ENCODE measurements at regions not wholly inside any gene's neighbourhood (a gene's known extent, or its start where the extent isn't known, plus 50 kb on each side); places are given as distances from the start of the nearest gene placed in this dataset.
A peak's percentile ranks its signal among the peaks of the same experiment; 100 is the strongest.

DNA sequence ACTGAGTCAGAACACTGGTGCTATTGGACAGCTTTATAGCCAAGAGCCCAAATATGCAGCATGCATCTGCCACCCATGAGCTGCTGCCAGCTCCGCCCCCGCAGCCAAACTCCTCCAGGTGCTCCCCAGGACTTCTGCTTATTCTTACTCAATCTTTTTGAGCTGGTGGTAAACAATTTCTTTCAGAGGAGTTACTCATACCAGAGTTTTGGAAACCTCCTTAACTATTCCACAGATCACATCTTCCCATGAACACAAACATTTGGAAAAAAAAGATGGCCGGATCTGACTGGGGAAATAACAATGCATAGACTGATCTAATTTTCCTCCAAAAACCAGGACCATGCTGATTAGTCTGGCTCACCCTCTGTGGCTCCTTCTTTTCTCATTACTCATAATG, 399.9 kb downstream of the GPM6A start:
- no peak for DNase-seq (ENCODE audit: extremely low read depth, low read depth)

DNA sequence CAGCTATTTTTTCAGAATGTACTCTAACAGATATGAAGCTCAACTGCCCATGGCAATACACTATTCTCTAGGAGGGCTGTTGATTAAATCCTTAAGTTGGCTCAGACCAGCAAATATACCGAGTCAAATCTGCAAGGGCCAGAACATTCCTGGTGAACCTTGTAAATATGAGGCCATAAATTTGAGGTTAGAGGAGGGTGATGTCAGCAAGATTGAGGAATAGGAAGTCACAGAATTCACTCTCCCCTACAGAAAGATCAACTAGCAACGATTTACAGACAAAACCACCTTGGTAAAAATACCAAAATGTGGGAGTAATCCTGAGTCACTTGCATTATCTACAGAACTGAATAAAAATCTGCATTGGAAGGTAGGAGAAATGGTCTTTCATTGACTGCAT, 399.3 kb downstream of the GPM6A start:
- TF ChIP-seq, protein P1, sequence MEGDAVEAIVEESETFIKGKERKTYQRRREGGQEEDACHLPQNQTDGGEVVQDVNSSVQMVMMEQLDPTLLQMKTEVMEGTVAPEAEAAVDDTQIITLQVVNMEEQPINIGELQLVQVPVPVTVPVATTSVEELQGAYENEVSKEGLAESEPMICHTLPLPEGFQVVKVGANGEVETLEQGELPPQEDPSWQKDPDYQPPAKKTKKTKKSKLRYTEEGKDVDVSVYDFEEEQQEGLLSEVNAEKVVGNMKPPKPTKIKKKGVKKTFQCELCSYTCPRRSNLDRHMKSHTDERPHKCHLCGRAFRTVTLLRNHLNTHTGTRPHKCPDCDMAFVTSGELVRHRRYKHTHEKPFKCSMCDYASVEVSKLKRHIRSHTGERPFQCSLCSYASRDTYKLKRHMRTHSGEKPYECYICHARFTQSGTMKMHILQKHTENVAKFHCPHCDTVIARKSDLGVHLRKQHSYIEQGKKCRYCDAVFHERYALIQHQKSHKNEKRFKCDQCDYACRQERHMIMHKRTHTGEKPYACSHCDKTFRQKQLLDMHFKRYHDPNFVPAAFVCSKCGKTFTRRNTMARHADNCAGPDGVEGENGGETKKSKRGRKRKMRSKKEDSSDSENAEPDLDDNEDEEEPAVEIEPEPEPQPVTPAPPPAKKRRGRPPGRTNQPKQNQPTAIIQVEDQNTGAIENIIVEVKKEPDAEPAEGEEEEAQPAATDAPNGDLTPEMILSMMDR (IDR thresholded peaks at IDR 0.05; ENCODE audit: low read depth, low read length) = no peak
- DNase-seq (ENCODE audit: extremely low read depth, low read depth) = no peak

More for the DNA sequence above, 399.9 kb downstream of the GPM6A start:
- TF ChIP-seq, protein P1 (IDR thresholded peaks at IDR 0.05; ENCODE audit: low read depth, low read length) = no peak

DNA sequence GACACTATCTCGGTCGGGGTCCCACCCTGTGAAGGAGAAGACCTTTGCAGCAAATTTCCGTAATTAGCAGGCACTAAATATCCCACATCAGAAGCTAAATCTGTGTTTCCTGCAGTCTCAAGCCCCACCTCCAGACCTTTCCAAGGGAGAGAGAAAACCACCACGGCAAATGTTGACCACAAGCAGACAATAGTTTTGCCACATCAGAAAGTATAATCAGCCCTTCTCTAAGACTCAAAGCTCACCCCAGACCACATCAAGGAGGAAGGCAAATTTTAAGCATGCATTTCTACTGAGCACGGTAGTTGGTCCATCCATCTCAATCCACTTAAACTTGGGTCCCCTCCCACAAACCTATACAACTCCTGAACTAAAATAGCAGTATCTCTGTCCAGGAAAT, 398.5 kb downstream of the GPM6A start:
- TF ChIP-seq, protein P1 (IDR thresholded peaks at IDR 0.05; ENCODE audit: low read depth, low read length) = no peak
- DNase-seq (ENCODE audit: extremely low read depth, low read depth) = no peak

DNA sequence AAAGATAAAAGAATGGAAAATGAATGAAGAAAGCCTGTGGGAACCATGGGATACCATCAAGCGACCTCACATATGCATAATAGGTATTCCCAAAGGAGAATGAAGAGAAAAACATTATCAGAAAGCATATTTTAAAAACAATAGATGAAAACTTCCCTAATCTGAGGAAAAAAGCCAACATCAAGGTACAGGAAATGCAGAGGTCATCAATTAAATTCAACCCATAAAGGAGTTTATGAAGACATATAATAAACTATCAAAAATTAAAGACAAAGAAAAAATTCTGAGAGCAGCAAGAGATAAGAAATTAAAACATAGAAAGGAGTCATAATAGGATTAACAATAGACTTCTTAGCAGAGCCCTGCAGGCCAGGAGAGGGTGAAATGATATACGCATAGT, 397.5 kb downstream of the GPM6A start:
- DNase-seq (ENCODE audit: extremely low read depth, low read depth) = no peak
- TF ChIP-seq, protein P1 (IDR thresholded peaks at IDR 0.05; ENCODE audit: low read depth, low read length) = no peak

DNA sequence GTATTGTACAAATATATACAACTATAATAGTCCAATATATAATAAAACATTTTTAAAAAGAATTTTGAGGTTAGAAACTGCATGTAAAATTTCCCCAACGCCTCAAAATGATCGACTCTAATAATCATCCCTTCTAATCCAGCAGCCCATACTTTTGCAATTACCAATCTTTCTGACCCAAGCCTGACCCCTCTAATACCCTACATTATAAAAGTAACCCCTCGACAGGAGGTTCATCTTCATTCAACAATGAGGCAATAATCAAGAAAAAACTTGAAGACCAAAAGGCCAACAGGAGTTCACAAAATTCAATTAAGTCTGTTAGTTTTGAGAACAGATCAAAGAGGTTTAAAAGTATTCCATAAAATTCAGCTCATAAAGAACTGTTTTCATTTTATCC, 393.5 kb downstream of the GPM6A start:
- DNase-seq (ENCODE audit: extremely low read depth, low read depth) = no peak
- TF ChIP-seq, protein P1 (IDR thresholded peaks at IDR 0.05; ENCODE audit: low read depth, low read length) = no peak

DNA sequence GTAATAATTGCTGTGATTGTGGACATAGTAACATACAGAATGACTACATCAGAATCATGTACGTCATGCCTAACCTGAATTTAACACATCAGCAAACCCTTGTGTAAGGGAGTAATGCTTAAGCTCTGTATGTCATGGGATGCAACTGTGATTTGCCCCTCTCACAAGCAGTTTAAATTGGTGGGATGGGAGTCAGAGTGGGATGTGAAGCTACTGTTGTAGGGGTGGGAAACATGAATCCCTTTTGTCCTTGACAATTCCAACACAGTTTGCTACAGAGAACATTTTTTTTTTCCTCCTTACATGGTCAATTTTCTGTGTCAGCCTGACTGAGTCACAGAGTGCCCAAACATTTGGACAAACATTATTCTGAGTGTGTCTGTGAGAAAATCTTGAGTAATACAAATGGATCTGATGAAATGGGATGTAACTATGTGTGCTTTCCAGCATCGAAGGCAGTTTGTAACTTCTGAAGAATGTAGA, 392.8 kb downstream of the GPM6A start:
- peak; percentile 89 for DNase-seq (ENCODE audit: extremely low read depth, low read depth)
- TF ChIP-seq, protein P1 (IDR thresholded peaks at IDR 0.05; ENCODE audit: low read depth, low read length) = no peak

DNA sequence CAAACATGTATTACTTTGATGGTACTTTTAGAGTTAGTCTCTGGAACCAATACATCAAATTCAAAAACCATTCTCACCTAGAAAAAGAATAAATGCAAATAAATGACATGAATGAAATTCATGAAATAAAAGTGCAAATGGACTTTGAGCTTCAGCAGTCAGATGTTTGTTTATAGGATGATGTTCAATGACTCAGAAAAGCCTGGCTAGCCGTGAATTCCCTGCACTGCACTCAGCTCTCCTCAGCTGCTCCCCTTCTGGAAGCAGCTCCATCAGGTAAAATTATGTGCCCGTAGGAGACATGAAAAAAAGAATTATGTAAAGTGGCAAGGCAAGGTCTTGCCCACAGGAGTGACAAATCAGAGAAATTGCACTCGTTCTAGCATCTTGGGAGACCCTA, 390.6 kb downstream of the GPM6A start:
- TF ChIP-seq, protein P1 (IDR thresholded peaks at IDR 0.05; ENCODE audit: low read depth, low read length) = no peak
- DNase-seq (ENCODE audit: extremely low read depth, low read depth) = no peak

Data from AG09319 (cell line).